A549 (cell line): ENCODE measurements at regions not wholly inside any gene's neighbourhood (a gene's known extent, or its start where the extent isn't known, plus 50 kb on each side); places are given as distances from the start of the nearest gene placed in this dataset.

Source experiments
- ATAC-seq, 2 experiments: fragments of 200-7000 bp in 1 of 2; fragments of >200 bp in 1 of 2; cut with Nextera tagmentation in 1 of 2; cut with Tn5 transposase in 1 of 2; 3 replicates each; pipeline versions ENCODE4 v1.8.0 to v1.9.1; 2018 to 2020; ENCODE audit warnings: mild to moderate bottlenecking in 1 of 2, moderate library complexity in 1 of 2
- CTCF ChIA-PET: fragments of 300-600 bp; sonication (Branson Sonifier 250); formaldehyde crosslinking; extraction: SDS; loops from one replicate; lab custom pipeline; 2021; ENCODE audit warnings: antibody characterized with exemption, inconsistent platforms; lab: Yijun Ruan, JAX
- POLR2A ChIA-PET: fragments of 350-600 bp; formaldehyde crosslinking; extraction: SDS; loops from one replicate; lab custom pipeline; 2021; ENCODE audit warnings: antibody characterized with exemption, inconsistent platforms; lab: Yijun Ruan, JAX
- DNase-seq, 2 experiments: peaks; one replicate each; pipeline versions ENCODE4 v3.0.0 to v3.0.0-alpha.2; 2011 to 2016; ENCODE audit warnings: low read depth in 1 of 2, low spot score in 1 of 2
- FAIRE-seq: peaks from 2 replicates; lab custom pipeline; 2011; peaks lifted over from hg19 to GRCh38; lab: Jason Lieb, UNC
- H3K27ac ChIP-seq, 2 experiments: fragments of >200 bp; sonication (Bioruptor Twin); formaldehyde crosslinking; 3 replicates each; pipeline ENCODE4 v1.5.1; 2016 to 2017
- H3K4me1 ChIP-seq: fragments of >200 bp; sonication (Bioruptor Twin); formaldehyde crosslinking; 3 replicates; pipeline ENCODE4 v1.6.1; 2016
- H3K4me2 ChIP-seq: fragments of >200 bp; sonication (Bioruptor Twin); formaldehyde crosslinking; 3 replicates; pipeline ENCODE4 v1.6.1; 2016
- H3K4me3 ChIP-seq: fragments of >200 bp; sonication (Bioruptor Twin); formaldehyde crosslinking; 3 replicates; pipeline ENCODE4 v1.5.1; 2016
- H3K9me3 ChIP-seq: fragments of >200 bp; sonication (Bioruptor Twin); formaldehyde crosslinking; 3 replicates; pipeline ENCODE4 v1.6.1; 2016
- EHMT2 ChIP-seq: fragments of 200-600 bp; sonication (generic); IDR thresholded peaks from 2 replicates; pipeline ENCODE4 v1.6.1; 2016; ENCODE audit warnings: antibody characterized with exemption, low read depth, mild to moderate bottlenecking, moderate library complexity
- FOXS1 ChIP-seq: fragments of 250-450 bp; sonication (Bioruptor Pico); IDR thresholded peaks from 2 replicates; pipeline ENCODE4 v1.5.0; 2020; ENCODE audit warnings: mild to moderate bottlenecking, moderate library complexity
- GATA3 ChIP-seq: IDR thresholded peaks from 2 replicates; pipeline ENCODE4 v1.6.1; 2012; ENCODE audit warnings: borderline replicate concordance
- HEYL ChIP-seq: fragments of 250-450 bp; sonication (Bioruptor Pico); IDR thresholded peaks from 2 replicates; pipeline ENCODE4 v1.8.0; 2021; ENCODE audit warnings: mild to moderate bottlenecking, moderate library complexity
- HOXA7 ChIP-seq: fragments of 250-450 bp; sonication (Bioruptor Pico); IDR thresholded peaks from 2 replicates; pipeline ENCODE4 v1.5.0; 2020; ENCODE audit warnings: mild to moderate bottlenecking, moderate library complexity
- HOXB5 ChIP-seq: fragments of 250-450 bp; sonication (Bioruptor Pico); IDR thresholded peaks from 2 replicates; pipeline ENCODE4 v1.5.0; 2020; ENCODE audit warnings: mild to moderate bottlenecking, moderate library complexity
- JUN ChIP-seq, 2 experiments: fragments of >200 bp; sonication (Bioruptor Twin); formaldehyde crosslinking; IDR thresholded peaks; 2 replicates in 1 of 2; 3 replicates in 1 of 2; pipeline ENCODE4 v1.6.1; 2016 to 2017
- JUNB ChIP-seq: fragments of >200 bp; sonication (Bioruptor Twin); formaldehyde crosslinking; IDR thresholded peaks from 2 replicates; pipeline ENCODE4 v1.6.1; 2016
- MAFK ChIP-seq: fragments of 450-650 bp; IDR thresholded peaks from 2 replicates; pipeline ENCODE4 v1.6.1; 2014; ENCODE audit not compliant: partially characterized antibody
- NR3C1 ChIP-seq: fragments of >200 bp; sonication (Bioruptor Twin); formaldehyde crosslinking; IDR thresholded peaks from 3 replicates; pipeline ENCODE4 v1.6.1; 2017
- PHF8 ChIP-seq: fragments of 200-600 bp; sonication (generic); IDR thresholded peaks from 2 replicates; pipeline ENCODE4 v1.6.1; 2016; ENCODE audit warnings: low read depth, mild to moderate bottlenecking, antibody characterized with exemption, moderate library complexity, borderline replicate concordance
- POLR2AphosphoS2 ChIP-seq: conservative IDR thresholded peaks from 2 replicates; pipeline ENCODE4 v1.6.1; 2012; ENCODE audit warnings: low read length, improper control_type of control experiment, inconsistent platforms
- RCOR1 ChIP-seq: fragments of 150-350 bp; IDR thresholded peaks from 2 replicates; pipeline ENCODE4 v1.6.1; 2014; ENCODE audit warnings: antibody characterized with exemption, low read length, low read depth
- RNF2 ChIP-seq: fragments of 200-600 bp; sonication (generic); IDR thresholded peaks from 2 replicates; pipeline ENCODE4 v1.6.1; 2016; ENCODE audit warnings: low read depth, mild to moderate bottlenecking, antibody characterized with exemption, moderate library complexity, borderline replicate concordance
- SMC3 ChIP-seq: fragments of >200 bp; sonication (Bioruptor Twin); formaldehyde crosslinking; IDR thresholded peaks from 3 replicates; pipeline ENCODE4 v1.6.1; 2018; ENCODE audit warnings: inconsistent platforms
- SREBF2 ChIP-seq: fragments of 450-650 bp; IDR thresholded peaks from 2 replicates; pipeline ENCODE4 v1.6.1; 2014; ENCODE audit warnings: mild to moderate bottlenecking, moderate library complexity
- TP53 ChIP-seq: fragments of 250-450 bp; sonication (Bioruptor Pico); IDR thresholded peaks from 2 replicates; pipeline ENCODE4 v1.5.0; 2021; ENCODE audit warnings: mild to moderate bottlenecking, moderate library complexity
- ZC3H11A ChIP-seq: fragments of 450-650 bp; IDR thresholded peaks from 2 replicates; pipeline ENCODE4 v1.6.1; 2014; ENCODE audit warnings: antibody characterized with exemption, mild to moderate bottlenecking
- ZNF302 ChIP-seq: fragments of 250-450 bp; sonication (Bioruptor Pico); IDR thresholded peaks from 2 replicates; pipeline ENCODE4 v1.9.0; 2021; ENCODE audit warnings: inconsistent platforms, mild to moderate bottlenecking, moderate library complexity
- WGBS: methylation state at CpG from one replicate; pipeline ENCODE4 v1.1.6; 2017; ENCODE audit errors: missing lambda C conversion rate; 5-methylcytosine and 5-hydroxymethylcytosine counted together
- TF ChIP-seq, protein P1 (sequence below): fragments of >200 bp; sonication (Bioruptor Twin); formaldehyde crosslinking; IDR thresholded peaks from 2 replicates; pipeline ENCODE4 v1.6.1; 2016
- TF ChIP-seq, protein P2 (sequence below): fragments of 150-350 bp; IDR thresholded peaks from 2 replicates; pipeline ENCODE4 v1.6.1; 2014; ENCODE audit warnings: low read depth, mild to moderate bottlenecking, low read length
- TF ChIP-seq, protein P3 (sequence below): IDR thresholded peaks from 2 replicates; pipeline ENCODE4 v1.6.1; 2012
- TF ChIP-seq, protein P4 (sequence below): fragments of >200 bp; sonication (Bioruptor Twin); formaldehyde crosslinking; IDR thresholded peaks from 3 replicates; pipeline ENCODE4 v1.5.1; 2016
- TF ChIP-seq, protein P5 (sequence below): fragments of 250-450 bp; sonication (Bioruptor Pico); IDR thresholded peaks from 2 replicates; pipeline ENCODE4 v1.5.0; 2021; ENCODE audit warnings: mild to moderate bottlenecking, moderate library complexity, borderline replicate concordance
- TF ChIP-seq, protein P6 (sequence below): fragments of 450-650 bp; IDR thresholded peaks from 2 replicates; pipeline ENCODE4 v1.6.1; 2014; ENCODE audit warnings: antibody characterized with exemption

DNA sequence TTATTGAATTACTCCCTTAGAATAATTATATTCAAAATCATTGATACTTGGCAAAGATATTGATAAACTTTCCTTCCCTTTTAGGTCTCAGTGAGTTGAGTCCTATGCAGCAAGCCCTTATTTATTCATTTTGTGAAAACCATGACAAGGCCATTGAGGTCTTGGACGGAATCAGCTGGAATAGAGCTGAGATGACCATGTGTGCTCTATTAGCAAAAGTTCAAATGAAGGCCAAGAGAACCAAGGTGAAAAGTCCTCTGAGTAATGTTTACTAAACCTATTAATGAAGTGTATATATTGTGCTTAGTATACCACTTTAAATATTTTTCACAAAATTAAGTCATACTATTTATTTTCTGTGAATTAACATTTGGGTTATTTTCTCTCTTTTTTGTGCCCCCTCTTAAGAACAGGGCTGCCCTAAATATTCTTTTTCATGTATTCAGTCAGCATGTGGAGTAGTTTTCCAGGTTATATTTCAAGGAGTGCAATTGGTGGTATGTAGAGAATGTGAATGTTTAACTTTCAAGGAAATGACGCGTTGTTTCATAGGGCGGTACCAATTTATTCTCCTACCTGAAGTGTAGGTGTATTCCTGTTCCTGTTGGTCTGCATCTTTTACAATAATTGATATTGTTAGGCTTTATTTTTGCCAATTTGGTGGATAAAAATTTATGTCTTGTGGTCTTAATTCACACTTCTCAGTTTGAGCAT, 201.4 kb downstream of the TTC6 start:
- Histone ChIP-seq H3K27ac (no peak overlapping the region), H3K4me3 (no peak overlapping the region), H3K4me1 (no peaks in the 10 kb centered on the region), H3K4me2 (no peak overlapping the region), H3K9me3 (no peaks in the 10 kb centered on the region)
- ATAC-seq (no peak), FAIRE-seq (no peak), DNase-seq (no peak)
- POLR2A ChIA-PET, result no interaction called here
- no peak for TF ChIP-seq POLR2AphosphoS2
- TF ChIP-seq EHMT2, result no peak
- WGBS, result 63% methylated on average over 4 of the region's 4 CpGs
- CTCF ChIA-PET, result no interaction called here

DNA sequence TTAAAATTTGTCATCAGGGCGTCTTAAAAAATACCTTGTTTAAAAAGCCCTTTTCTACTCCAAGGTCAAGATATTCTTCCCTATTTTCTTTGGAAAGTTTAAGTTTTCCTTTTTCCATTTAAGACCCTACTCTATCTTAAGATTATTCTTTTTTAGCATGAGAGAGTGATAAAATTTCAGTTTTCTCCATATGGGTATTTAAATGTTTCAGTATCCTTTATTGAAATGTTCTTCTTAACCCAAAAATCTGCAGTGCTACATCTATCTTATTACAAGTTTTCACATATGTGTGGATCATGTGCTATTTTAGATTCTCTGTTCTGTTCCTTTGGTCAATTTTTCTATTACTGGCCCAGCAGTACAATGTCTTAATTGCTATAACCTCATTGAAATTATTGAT, 202.2 kb downstream of the TTC6 start:
- TF ChIP-seq JUN (IDR thresholded peaks at IDR 0.05), result no peak
- no peak for TF ChIP-seq SMC3
- TF ChIP-seq JUNB, result no peak
- TF ChIP-seq, protein P1, sequence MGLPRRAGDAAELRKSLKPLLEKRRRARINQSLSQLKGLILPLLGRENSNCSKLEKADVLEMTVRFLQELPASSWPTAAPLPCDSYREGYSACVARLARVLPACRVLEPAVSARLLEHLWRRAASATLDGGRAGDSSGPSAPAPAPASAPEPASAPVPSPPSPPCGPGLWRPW, result no peak
- TF ChIP-seq TP53 (CRISPR knock-in tag), result no peak
- H3K27ac ChIP-seq, result no peak overlapping the region
- POLR2A ChIA-PET, result no interaction called here
- 0% methylated on average over 1 of the region's 1 CpG for WGBS
- H3K4me3 ChIP-seq, result no peak overlapping the region
- H3K9me3 ChIP-seq, result no peaks in the 10 kb centered on the region
- ATAC-seq (no peak), FAIRE-seq (no peak), DNase-seq (no peak)
- CTCF ChIA-PET, result no interaction called here
- no peaks in the 10 kb centered on the region for H3K4me1 ChIP-seq
- no peak overlapping the region for H3K4me2 ChIP-seq

DNA sequence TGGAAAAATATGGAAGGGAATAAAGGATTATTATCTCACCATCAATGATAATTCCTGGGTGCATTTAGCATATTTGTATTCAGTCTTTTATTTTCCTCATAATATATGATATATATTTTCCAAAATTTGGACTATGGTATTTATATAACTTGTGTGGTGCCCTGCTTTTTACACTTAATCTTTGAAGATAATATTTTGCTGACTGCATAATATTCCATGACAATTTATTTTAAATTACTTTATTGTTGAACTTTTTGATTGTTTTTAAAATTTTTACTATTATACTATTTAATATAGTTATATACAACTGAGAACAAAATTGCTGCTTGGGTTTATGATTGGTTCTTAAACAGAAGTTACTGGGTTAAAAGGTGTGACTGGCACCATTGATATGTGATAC, 212.3 kb downstream of the TTC6 start:
- DNase-seq (no peak), FAIRE-seq (no peak), ATAC-seq (no peak)
- ChIA-PET CTCF (no interaction called here), POLR2A (no interaction called here)
- H3K9me3 ChIP-seq, result no peaks in the 10 kb centered on the region
- H3K4me2 ChIP-seq, result no peak overlapping the region
- no peak overlapping the region for H3K4me3 ChIP-seq
- no peaks in the 10 kb centered on the region for H3K4me1 ChIP-seq
- no peak overlapping the region for H3K27ac ChIP-seq
- TF ChIP-seq ZNF302 (CRISPR knock-in tag), result no peak
- TF ChIP-seq SREBF2, result no peak
- TF ChIP-seq, protein P2, sequence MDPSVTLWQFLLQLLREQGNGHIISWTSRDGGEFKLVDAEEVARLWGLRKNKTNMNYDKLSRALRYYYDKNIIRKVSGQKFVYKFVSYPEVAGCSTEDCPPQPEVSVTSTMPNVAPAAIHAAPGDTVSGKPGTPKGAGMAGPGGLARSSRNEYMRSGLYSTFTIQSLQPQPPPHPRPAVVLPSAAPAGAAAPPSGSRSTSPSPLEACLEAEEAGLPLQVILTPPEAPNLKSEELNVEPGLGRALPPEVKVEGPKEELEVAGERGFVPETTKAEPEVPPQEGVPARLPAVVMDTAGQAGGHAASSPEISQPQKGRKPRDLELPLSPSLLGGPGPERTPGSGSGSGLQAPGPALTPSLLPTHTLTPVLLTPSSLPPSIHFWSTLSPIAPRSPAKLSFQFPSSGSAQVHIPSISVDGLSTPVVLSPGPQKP, result no peak
- no peak for TF ChIP-seq JUN (IDR thresholded peaks at IDR 0.05)
- TF ChIP-seq ZC3H11A, result no peak
- TF ChIP-seq HOXB5 (CRISPR knock-in tag), result no peak
- no peak for TF ChIP-seq GATA3

DNA sequence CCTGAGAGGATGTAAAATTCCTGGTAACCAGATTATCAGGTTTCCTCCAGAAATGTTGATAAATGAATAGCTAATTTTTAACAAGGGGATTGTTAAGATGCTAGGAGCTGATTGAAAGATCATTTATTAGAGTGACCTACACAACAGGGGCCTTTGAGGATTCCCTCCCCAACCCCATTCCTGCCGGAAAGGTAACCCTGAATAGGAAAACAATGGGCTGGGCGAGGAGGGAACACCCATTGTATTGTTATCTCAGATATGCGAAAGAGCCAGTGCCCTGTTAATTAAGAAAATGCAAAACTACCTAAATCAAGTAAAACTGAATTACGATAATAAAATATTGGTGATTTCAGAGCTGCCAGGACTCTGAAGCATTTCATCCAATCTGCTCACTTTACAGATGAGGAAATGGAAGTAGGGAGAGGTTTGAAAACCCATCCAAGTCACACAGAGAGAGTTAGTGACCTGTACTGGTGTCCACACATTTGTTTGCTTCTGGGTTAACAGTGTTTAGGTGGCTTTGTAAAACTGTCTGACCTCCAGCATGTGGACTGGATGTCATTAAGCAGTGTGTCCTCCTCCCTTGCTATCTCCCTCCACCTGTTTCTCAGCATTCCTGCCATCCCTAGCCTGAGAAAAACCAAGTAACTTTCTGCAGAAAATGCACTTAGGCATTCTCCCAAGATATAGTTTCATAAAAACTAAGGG, 214.8 kb downstream of the TTC6 start:
- no peak for DNase-seq
- H3K9me3 ChIP-seq, result no peaks in the 10 kb centered on the region
- H3K27ac ChIP-seq, result no peak overlapping the region
- 84% methylated on average over 4 of the region's 4 CpGs for WGBS
- ATAC-seq, result no peak
- POLR2A ChIA-PET, result no interaction called here
- H3K4me1 ChIP-seq, result no peaks in the 10 kb centered on the region
- no peak overlapping the region for H3K4me3 ChIP-seq
- no peak for FAIRE-seq
- CTCF ChIA-PET, result no interaction called here
- no peak overlapping the region for H3K4me2 ChIP-seq
- TF ChIP-seq RCOR1 (no peak), PHF8 (no peak), MAFK (no peak), NR3C1 (no peak), JUN (IDR thresholded peaks at IDR 0.05) (no peak), HEYL (CRISPR knock-in tag) (no peak), HOXA7 (CRISPR knock-in tag) (no peak), FOXS1 (CRISPR knock-in tag) (no peak), RNF2 (no peak)
- TF ChIP-seq, protein P3, sequence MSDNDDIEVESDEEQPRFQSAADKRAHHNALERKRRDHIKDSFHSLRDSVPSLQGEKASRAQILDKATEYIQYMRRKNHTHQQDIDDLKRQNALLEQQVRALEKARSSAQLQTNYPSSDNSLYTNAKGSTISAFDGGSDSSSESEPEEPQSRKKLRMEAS, result no peak
- TF ChIP-seq, protein P4, sequence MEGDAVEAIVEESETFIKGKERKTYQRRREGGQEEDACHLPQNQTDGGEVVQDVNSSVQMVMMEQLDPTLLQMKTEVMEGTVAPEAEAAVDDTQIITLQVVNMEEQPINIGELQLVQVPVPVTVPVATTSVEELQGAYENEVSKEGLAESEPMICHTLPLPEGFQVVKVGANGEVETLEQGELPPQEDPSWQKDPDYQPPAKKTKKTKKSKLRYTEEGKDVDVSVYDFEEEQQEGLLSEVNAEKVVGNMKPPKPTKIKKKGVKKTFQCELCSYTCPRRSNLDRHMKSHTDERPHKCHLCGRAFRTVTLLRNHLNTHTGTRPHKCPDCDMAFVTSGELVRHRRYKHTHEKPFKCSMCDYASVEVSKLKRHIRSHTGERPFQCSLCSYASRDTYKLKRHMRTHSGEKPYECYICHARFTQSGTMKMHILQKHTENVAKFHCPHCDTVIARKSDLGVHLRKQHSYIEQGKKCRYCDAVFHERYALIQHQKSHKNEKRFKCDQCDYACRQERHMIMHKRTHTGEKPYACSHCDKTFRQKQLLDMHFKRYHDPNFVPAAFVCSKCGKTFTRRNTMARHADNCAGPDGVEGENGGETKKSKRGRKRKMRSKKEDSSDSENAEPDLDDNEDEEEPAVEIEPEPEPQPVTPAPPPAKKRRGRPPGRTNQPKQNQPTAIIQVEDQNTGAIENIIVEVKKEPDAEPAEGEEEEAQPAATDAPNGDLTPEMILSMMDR, result no peak
- TF ChIP-seq, protein P5, sequence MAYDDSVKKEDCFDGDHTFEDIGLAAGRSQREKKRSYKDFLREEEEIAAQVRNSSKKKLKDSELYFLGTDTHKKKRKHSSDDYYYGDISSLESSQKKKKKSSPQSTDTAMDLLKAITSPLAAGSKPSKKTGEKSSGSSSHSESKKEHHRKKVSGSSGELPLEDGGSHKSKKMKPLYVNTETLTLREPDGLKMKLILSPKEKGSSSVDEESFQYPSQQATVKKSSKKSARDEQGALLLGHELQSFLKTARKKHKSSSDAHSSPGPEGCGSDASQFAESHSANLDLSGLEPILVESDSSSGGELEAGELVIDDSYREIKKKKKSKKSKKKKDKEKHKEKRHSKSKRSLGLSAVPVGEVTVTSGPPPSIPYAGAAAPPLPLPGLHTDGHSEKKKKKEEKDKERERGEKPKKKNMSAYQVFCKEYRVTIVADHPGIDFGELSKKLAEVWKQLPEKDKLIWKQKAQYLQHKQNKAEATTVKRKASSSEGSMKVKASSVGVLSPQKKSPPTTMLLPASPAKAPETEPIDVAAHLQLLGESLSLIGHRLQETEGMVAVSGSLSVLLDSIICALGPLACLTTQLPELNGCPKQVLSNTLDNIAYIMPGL, result no peak
- TF ChIP-seq, protein P6, sequence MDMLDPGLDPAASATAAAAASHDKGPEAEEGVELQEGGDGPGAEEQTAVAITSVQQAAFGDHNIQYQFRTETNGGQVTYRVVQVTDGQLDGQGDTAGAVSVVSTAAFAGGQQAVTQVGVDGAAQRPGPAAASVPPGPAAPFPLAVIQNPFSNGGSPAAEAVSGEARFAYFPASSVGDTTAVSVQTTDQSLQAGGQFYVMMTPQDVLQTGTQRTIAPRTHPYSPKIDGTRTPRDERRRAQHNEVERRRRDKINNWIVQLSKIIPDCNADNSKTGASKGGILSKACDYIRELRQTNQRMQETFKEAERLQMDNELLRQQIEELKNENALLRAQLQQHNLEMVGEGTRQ, result no peak
